H1 (cell line): ENCODE measurements at regions not wholly inside any gene's neighbourhood (a gene's known extent, or its start where the extent isn't known, plus 50 kb on each side); places are given as distances from the start of the nearest gene placed in this dataset.

Experiments
- CTCF ChIA-PET: fragments of 300-600 bp; sonication (Branson Sonifier 250); formaldehyde crosslinking; loops from one replicate; lab custom pipeline; 2021; ENCODE audit not compliant: partially characterized antibody; lab: Charles Lee
- POLR2A ChIA-PET: fragments of 300-600 bp; sonication (Branson Sonifier 250); formaldehyde crosslinking; loops from one replicate; lab custom pipeline; 2021; ENCODE audit warnings: inconsistent platforms; ENCODE audit not compliant: partially characterized antibody; lab: Charles Lee
- DNase-seq, 2 experiments: peaks; one replicate each; pipeline versions ENCODE4 v3.0.0 to v3.0.0-alpha.2; 2010 to 2022; ENCODE audit warnings: low spot score in 2 of 2, low read depth in 1 of 2, mixed read lengths in 1 of 2
- FAIRE-seq: peaks from 2 replicates; lab custom pipeline; 2011; peaks lifted over from hg19 to GRCh38; lab: Jason Lieb, UNC
- H2AFZ ChIP-seq: 2 replicates; pipeline ENCODE4 v1.8.1; 2012; ENCODE audit warnings: low read length, inconsistent platforms
- H2AK5ac ChIP-seq: 2 replicates; pipeline ENCODE4 v1.6.1; 2013; ENCODE audit warnings: low read depth, low read length
- H2BK120ac ChIP-seq: replicated peaks from 2 replicates; pipeline ENCODE3; 2013; ENCODE audit warnings: low read depth, low read length, inconsistent platforms
- H2BK12ac ChIP-seq: 2 replicates; pipeline ENCODE4 v1.6.1; 2013; ENCODE audit warnings: low read depth, low read length
- H2BK15ac ChIP-seq: 2 replicates; pipeline ENCODE4 v1.6.1; 2013; ENCODE audit warnings: low read length
- H2BK20ac ChIP-seq: 2 replicates; pipeline ENCODE4 v1.6.1; 2013; ENCODE audit warnings: low read length
- H2BK5ac ChIP-seq: 2 replicates; pipeline ENCODE4 v1.6.1; 2013; ENCODE audit warnings: low read depth, low read length
- H3K14ac ChIP-seq: 2 replicates; pipeline ENCODE4 v1.6.1; 2013; ENCODE audit warnings: inconsistent platforms; ENCODE audit not compliant: insufficient read length
- H3K18ac ChIP-seq: 2 replicates; pipeline ENCODE4 v1.6.1; 2013; ENCODE audit warnings: low read length; ENCODE audit errors: extremely low read depth
- H3K23ac ChIP-seq: 2 replicates; pipeline ENCODE4 v1.6.1; 2013; ENCODE audit warnings: inconsistent platforms; ENCODE audit not compliant: insufficient read length
- H3K23me2 ChIP-seq: 2 replicates; pipeline ENCODE4 v1.6.1; 2013; ENCODE audit warnings: low read depth, low read length
- H3K27ac ChIP-seq: 2 replicates; pipeline ENCODE4 v1.6.1; 2011; ENCODE audit warnings: low read depth, low read length, inconsistent platforms
- H3K27me3 ChIP-seq, 4 experiments: replicated peaks in 1 of 4; 1 replicate in 1 of 4; 2 replicates in 3 of 4; pipeline versions ENCODE4 v1.6.1 to v1.8.1; 2011 to 2013; ENCODE audit warnings: low read length in 3 of 4, mild to moderate bottlenecking in 3 of 4, inconsistent platforms in 2 of 4, mixed read lengths in 2 of 4, moderate library complexity in 1 of 4; ENCODE audit not compliant: control insufficient read depth in 3 of 4, insufficient read depth in 3 of 4; ENCODE audit errors: extremely low read depth in 1 of 4
- H3K36me3 ChIP-seq, 4 experiments: 2 replicates each; pipeline versions ENCODE4 v1.6.1 to v1.8.1; 2011 to 2013; ENCODE audit warnings: mild to moderate bottlenecking in 4 of 4, low read length in 3 of 4, moderate library complexity in 2 of 4, control low read depth in 1 of 4, inconsistent platforms in 1 of 4; ENCODE audit not compliant: insufficient read depth in 4 of 4, control insufficient read depth in 2 of 4
- H3K4ac ChIP-seq: replicated peaks from 2 replicates; pipeline ENCODE3; 2013; ENCODE audit warnings: low read length, low read depth, mixed read lengths, inconsistent platforms; ENCODE audit not compliant: insufficient read length
- H3K4me1 ChIP-seq, 4 experiments: replicated peaks in 1 of 4; 1 replicate in 1 of 4; 2 replicates in 3 of 4; pipeline versions ENCODE4 v1.6.1 to v1.8.1; 2011 to 2013; ENCODE audit warnings: low read length in 3 of 4, inconsistent platforms in 2 of 4, mixed read lengths in 1 of 4; ENCODE audit not compliant: insufficient read depth in 4 of 4, control insufficient read depth in 3 of 4
- H3K4me2 ChIP-seq, 2 experiments: 2 replicates each; pipeline versions ENCODE4 v1.6.1 to v1.8.1; 2011 to 2013; ENCODE audit warnings: low read depth in 2 of 2, low read length in 2 of 2, control low read depth in 1 of 2, inconsistent platforms in 1 of 2, mild to moderate bottlenecking in 1 of 2; ENCODE audit not compliant: insufficient read depth in 1 of 2
- H3K4me3 ChIP-seq, 4 experiments: fragments of 200-600, 300-600 bp in 1 of 4; sonication (generic), shearing (Covaris generic), sonication (Bioruptor Twin) in 1 of 4; 2 replicates each; pipeline versions ENCODE4 v1.5.1 to v1.8.1; 2011 to 2016; ENCODE audit warnings: low read length in 4 of 4, low read depth in 3 of 4, control low read depth in 2 of 4, inconsistent platforms in 2 of 4, mild to moderate bottlenecking in 2 of 4, mixed read lengths in 1 of 4, moderate library complexity in 1 of 4; ENCODE audit not compliant: insufficient read depth in 2 of 4; ENCODE audit errors: extremely low read depth in 1 of 4
- H3K56ac ChIP-seq: replicated peaks from 2 replicates; pipeline ENCODE3; 2013; ENCODE audit warnings: low read depth, mild to moderate bottlenecking, mixed read lengths, low read length, inconsistent platforms; ENCODE audit not compliant: insufficient read length
- H3K79me1 ChIP-seq: 2 replicates; pipeline ENCODE4 v1.6.1; 2013; ENCODE audit warnings: low read depth, low read length, control low read depth
- H3K79me2 ChIP-seq, 2 experiments: 2 replicates each; pipeline versions ENCODE4 v1.6.1 to v1.8.1; 2012 to 2013; ENCODE audit warnings: low read length in 2 of 2, mild to moderate bottlenecking in 2 of 2, inconsistent platforms in 1 of 2; ENCODE audit not compliant: insufficient read depth in 2 of 2, control insufficient read depth in 1 of 2
- H3K9ac ChIP-seq, 4 experiments: replicated peaks in 1 of 4; 1 replicate in 1 of 4; 2 replicates in 3 of 4; pipeline versions ENCODE4 v1.6.1 to v1.8.1; 2011 to 2013; ENCODE audit warnings: low read depth in 3 of 4, low read length in 3 of 4, control low read depth in 2 of 4, mild to moderate bottlenecking in 2 of 4, moderate library complexity in 2 of 4, inconsistent platforms in 1 of 4; ENCODE audit errors: extremely low read depth in 1 of 4
- H3K9me3 ChIP-seq, 2 experiments: 2 replicates each; pipeline versions ENCODE4 v1.6.1 to v1.8.1; 2012 to 2013; ENCODE audit warnings: mild to moderate bottlenecking in 2 of 2, moderate library complexity in 2 of 2, control low read depth in 1 of 2, inconsistent platforms in 1 of 2, low read depth in 1 of 2, low read length in 1 of 2, mixed read lengths in 1 of 2; ENCODE audit not compliant: insufficient read depth in 2 of 2
- H4K20me1 ChIP-seq, 2 experiments: replicated peaks in 1 of 2; 2 replicates each; pipeline versions ENCODE3 to v1.8.1; 2011 to 2013; ENCODE audit warnings: inconsistent platforms in 2 of 2, low read length in 2 of 2, mild to moderate bottlenecking in 1 of 2; ENCODE audit not compliant: insufficient read depth in 2 of 2, control insufficient read depth in 1 of 2
- H4K5ac ChIP-seq: 2 replicates; pipeline ENCODE4 v1.6.1; 2013; ENCODE audit warnings: low read length, low read depth, mixed read lengths, inconsistent platforms; ENCODE audit not compliant: insufficient read length
- H4K8ac ChIP-seq: 2 replicates; pipeline ENCODE4 v1.8.0; 2013; ENCODE audit warnings: mild to moderate bottlenecking, moderate library complexity, low read length, inconsistent platforms; ENCODE audit not compliant: insufficient read depth; ENCODE audit errors: extremely low read depth
- H4K91ac ChIP-seq: replicated peaks from 2 replicates; pipeline ENCODE3; 2013; ENCODE audit warnings: low read length, mixed read lengths, inconsistent platforms; ENCODE audit not compliant: insufficient read length
- BCL11A ChIP-seq, 2 experiments: IDR thresholded peaks; one replicate each; pipeline ENCODE4 v1.6.1; 2011; ENCODE audit warnings: low read depth in 2 of 2, low read length in 2 of 2, mild to moderate bottlenecking in 2 of 2
- CEBPB ChIP-seq: IDR thresholded peaks from 2 replicates; pipeline ENCODE4 v1.6.1; 2012; ENCODE audit warnings: low read depth, low read length
- PHF8 ChIP-seq: fragments of 200-600 bp; sonication (generic); conservative IDR thresholded peaks from 2 replicates; pipeline ENCODE4 v1.7.1; 2012; ENCODE audit warnings: low read depth, mild to moderate bottlenecking, inconsistent platforms, low read length, moderate library complexity
- POLR2A ChIP-seq, 2 experiments: IDR thresholded peaks; 1 replicate in 1 of 2; 2 replicates in 1 of 2; pipeline ENCODE4 v1.6.1; 2011; ENCODE audit warnings: low read depth in 2 of 2, low read length in 2 of 2, mild to moderate bottlenecking in 2 of 2; ENCODE audit errors: control extremely low read depth in 1 of 2
- SAP30 ChIP-seq: fragments of 300-600 bp; sonication (generic); IDR thresholded peaks from 2 replicates; pipeline ENCODE4 v1.7.1; 2012; ENCODE audit warnings: low read length, moderate library complexity, mild to moderate bottlenecking, inconsistent platforms; ENCODE audit not compliant: insufficient read depth, insufficient replicate concordance
- SIN3A ChIP-seq, 2 experiments: IDR thresholded peaks in 1 of 2; conservative IDR thresholded peaks in 1 of 2; 2 replicates each; pipeline ENCODE4 v1.6.1; 2011 to 2012; ENCODE audit warnings: low read length in 2 of 2, improper control_type of control experiment in 1 of 2, low read depth in 1 of 2, mild to moderate bottlenecking in 1 of 2
- SUZ12 ChIP-seq: fragments of 200-600 bp; sonication (generic); IDR thresholded peaks from 2 replicates; pipeline ENCODE4 v1.6.1; 2012; ENCODE audit warnings: mild to moderate bottlenecking, inconsistent platforms, low read length, moderate library complexity, mixed read lengths
- WGBS, 2 experiments: shearing (Covaris generic) in 1 of 2; methylation state at CpG; one replicate each; pipeline versions ENCODE4 v1.1.6 to v1.1.7; 2013 to 2015; ENCODE audit warnings: low lambda C conversion rate in 2 of 2, mixed read lengths in 2 of 2, inconsistent platforms in 1 of 2, low coverage in 1 of 2, missing lambda C conversion rate in 1 of 2; ENCODE audit not compliant: insufficient replicate concordance in 2 of 2, insufficient coverage in 1 of 2, insufficient read length in 1 of 2; ENCODE audit errors: extremely low coverage in 1 of 2, missing lambda C conversion rate in 1 of 2; 5-methylcytosine and 5-hydroxymethylcytosine counted together
- TF ChIP-seq, protein P1 (sequence below): IDR thresholded peaks from 2 replicates; pipeline ENCODE4 v1.6.1; 2012; ENCODE audit warnings: inconsistent platforms
- TF ChIP-seq, protein P2 (sequence below), 3 experiments: IDR thresholded peaks; 1 replicate in 2 of 3; 2 replicates in 1 of 3; pipeline versions ENCODE4 v1.5.1 to v1.6.1; 2011; ENCODE audit warnings: low read length in 3 of 3, mild to moderate bottlenecking in 3 of 3, inconsistent platforms in 2 of 3, low read depth in 1 of 3, moderate library complexity in 1 of 3; ENCODE audit not compliant: insufficient read depth in 1 of 3; ENCODE audit errors: control extremely low read depth in 1 of 3

DNA sequence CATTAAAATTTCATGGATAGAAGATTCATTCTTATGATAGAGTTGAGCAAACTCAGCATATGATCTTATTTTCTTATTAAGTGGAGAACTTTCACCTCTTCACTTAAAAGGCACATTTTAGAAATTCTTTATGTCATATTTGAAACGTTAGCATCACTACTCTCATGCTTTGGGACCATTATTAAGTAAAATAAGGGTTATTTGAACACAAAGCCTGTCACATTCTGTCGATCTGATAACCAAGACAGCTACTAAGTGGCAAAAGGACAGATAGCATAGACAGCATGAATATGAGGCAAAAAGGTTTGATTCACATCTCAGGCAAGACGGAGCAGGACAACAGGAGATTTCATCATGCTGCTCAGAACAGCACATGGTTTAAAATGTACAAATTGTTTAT is 247.6 kb upstream of the ANO3 start:
- Histone ChIP-seq H3K23me2 (no peaks in the 10 kb centered on the region), H3K4me1 (no peaks in the 10 kb centered on the region), H3K9me3 (no peaks in the 10 kb centered on the region), H4K8ac (no peak overlapping the region), H3K79me1 (no peaks in the 10 kb centered on the region), H2AK5ac (no peak overlapping the region), H3K14ac (no peak overlapping the region), H3K23ac (no peak overlapping the region), H3K56ac (no peak overlapping the region), H3K4me3 (no peak overlapping the region), H2BK5ac (no peak overlapping the region), H3K79me2 (no peaks in the 10 kb centered on the region), H3K9ac (no peak overlapping the region), H3K36me3 (no peaks in the 10 kb centered on the region), H4K20me1 (no peaks in the 10 kb centered on the region), H2BK15ac (no peak overlapping the region), H4K5ac (no peak overlapping the region), H3K4ac (no peak overlapping the region), H3K27me3 (no peaks in the 10 kb centered on the region), H2BK120ac (no peak overlapping the region), H3K18ac (no peak overlapping the region), H2BK20ac (no peak overlapping the region), H4K91ac (no peak overlapping the region), H3K27ac (no peak overlapping the region), H2BK12ac (no peak overlapping the region), H2AFZ (no peak overlapping the region), H3K4me2 (no peak overlapping the region)
- POLR2A ChIA-PET: no interaction called here
- TF ChIP-seq, protein P1, sequence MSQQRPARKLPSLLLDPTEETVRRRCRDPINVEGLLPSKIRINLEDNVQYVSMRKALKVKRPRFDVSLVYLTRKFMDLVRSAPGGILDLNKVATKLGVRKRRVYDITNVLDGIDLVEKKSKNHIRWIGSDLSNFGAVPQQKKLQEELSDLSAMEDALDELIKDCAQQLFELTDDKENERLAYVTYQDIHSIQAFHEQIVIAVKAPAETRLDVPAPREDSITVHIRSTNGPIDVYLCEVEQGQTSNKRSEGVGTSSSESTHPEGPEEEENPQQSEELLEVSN: no peak
- TF ChIP-seq SIN3A (conservative IDR thresholded peaks at IDR 0.05 in 1 of 2, IDR thresholded peaks at IDR 0.05 in 1 of 2; ENCODE audit: low read depth in 1 of 2, low read length in 2 of 2): no peak
- no peak for TF ChIP-seq SUZ12
- TF ChIP-seq, protein P2, sequence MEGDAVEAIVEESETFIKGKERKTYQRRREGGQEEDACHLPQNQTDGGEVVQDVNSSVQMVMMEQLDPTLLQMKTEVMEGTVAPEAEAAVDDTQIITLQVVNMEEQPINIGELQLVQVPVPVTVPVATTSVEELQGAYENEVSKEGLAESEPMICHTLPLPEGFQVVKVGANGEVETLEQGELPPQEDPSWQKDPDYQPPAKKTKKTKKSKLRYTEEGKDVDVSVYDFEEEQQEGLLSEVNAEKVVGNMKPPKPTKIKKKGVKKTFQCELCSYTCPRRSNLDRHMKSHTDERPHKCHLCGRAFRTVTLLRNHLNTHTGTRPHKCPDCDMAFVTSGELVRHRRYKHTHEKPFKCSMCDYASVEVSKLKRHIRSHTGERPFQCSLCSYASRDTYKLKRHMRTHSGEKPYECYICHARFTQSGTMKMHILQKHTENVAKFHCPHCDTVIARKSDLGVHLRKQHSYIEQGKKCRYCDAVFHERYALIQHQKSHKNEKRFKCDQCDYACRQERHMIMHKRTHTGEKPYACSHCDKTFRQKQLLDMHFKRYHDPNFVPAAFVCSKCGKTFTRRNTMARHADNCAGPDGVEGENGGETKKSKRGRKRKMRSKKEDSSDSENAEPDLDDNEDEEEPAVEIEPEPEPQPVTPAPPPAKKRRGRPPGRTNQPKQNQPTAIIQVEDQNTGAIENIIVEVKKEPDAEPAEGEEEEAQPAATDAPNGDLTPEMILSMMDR (IDR thresholded peaks at IDR 0.05; ENCODE audit: control extremely low read depth in 1 of 3, insufficient read depth in 1 of 3, low read depth in 1 of 3, low read length in 3 of 3): no peak
- no peak for TF ChIP-seq SAP30
- no peak for TF ChIP-seq POLR2A (IDR thresholded peaks at IDR 0.05; ENCODE audit: control extremely low read depth in 1 of 2, low read depth in 2 of 2, low read length in 2 of 2)
- no peak for TF ChIP-seq CEBPB
- no peak for TF ChIP-seq PHF8
- no peak for TF ChIP-seq BCL11A (IDR thresholded peaks at IDR 0.05; ENCODE audit: low read depth in 2 of 2, low read length in 2 of 2)
- FAIRE-seq: no peak
- CTCF ChIA-PET: no interaction called here
- 90% methylated on average over 3 of the region's 3 CpGs; no CpG with 5 or more reads in 1 of the 2 experiments for WGBS, 2 experiments
- no peak for DNase-seq
